WTC11 (cell line): ENCODE measurements at regions not wholly inside any gene's neighbourhood (a gene's known extent, or its start where the extent isn't known, plus 50 kb on each side); places are given as distances from the start of the nearest gene placed in this dataset.

Source experiments
- ATAC-seq: fragments of 200-7000 bp; cut with Tn5 transposase; 2 replicates; pipeline ENCODE4 v1.10.0; 2021; ENCODE audit warnings: mild to moderate bottlenecking, moderate library complexity
- CTCF ChIA-PET: fragments of 300-600 bp; sonication (Branson Sonifier 250); formaldehyde crosslinking; loops from one replicate; lab custom pipeline; 2021; ENCODE audit warnings: antibody characterized with exemption; lab: Charles Lee
- POLR2A ChIA-PET: fragments of 350-600 bp; sonication (Branson Sonifier 250); formaldehyde crosslinking; loops from one replicate; lab custom pipeline; 2021; ENCODE audit warnings: antibody characterized with exemption; lab: Charles Lee
- DNase-seq: peaks from one replicate; pipeline ENCODE4 v3.0.0; 2021; ENCODE audit warnings: low spot score
- H3K27ac Mint-ChIP-seq: 2 replicates; pipeline ENCODE4 v1.8.0; 2021; ENCODE audit warnings: mixed read lengths
- H3K27me3 Mint-ChIP-seq: 2 replicates; pipeline ENCODE4 v1.8.0; 2021; ENCODE audit warnings: low read depth, mild to moderate bottlenecking, moderate library complexity, mixed read lengths
- H3K36me3 Mint-ChIP-seq: 2 replicates; pipeline ENCODE4 v1.8.0; 2021; ENCODE audit warnings: mixed read lengths
- H3K4me1 Mint-ChIP-seq: 2 replicates; pipeline ENCODE4 v1.8.0; 2022; ENCODE audit warnings: mixed read lengths
- H3K4me3 Mint-ChIP-seq: 2 replicates; pipeline ENCODE4 v1.8.0; 2021; ENCODE audit warnings: mild to moderate bottlenecking, moderate library complexity, mixed read lengths
- H3K9me3 Mint-ChIP-seq: 2 replicates; pipeline ENCODE4 v1.8.0; 2021; ENCODE audit warnings: mixed read lengths
- ARID4B ChIP-seq: sonication (generic); formaldehyde crosslinking; IDR thresholded peaks from 2 replicates; pipeline ENCODE4 v1.8.0; 2023; ENCODE audit warnings: missing genetic modification reagents, mild to moderate bottlenecking, borderline replicate concordance
- ELF4 ChIP-seq: sonication (generic); formaldehyde crosslinking; IDR thresholded peaks from 2 replicates; pipeline ENCODE4 v1.8.1; 2022; ENCODE audit warnings: low read depth, mild to moderate bottlenecking, moderate library complexity, missing genetic modification reagents
- KAT7 ChIP-seq: sonication (generic); formaldehyde crosslinking; IDR thresholded peaks from 2 replicates; pipeline ENCODE4 v1.8.1; 2023; ENCODE audit warnings: missing genetic modification reagents, mild to moderate bottlenecking, borderline replicate concordance
- NFYB ChIP-seq: sonication (generic); formaldehyde crosslinking; conservative IDR thresholded peaks from 2 replicates; pipeline ENCODE4 v1.8.0; 2022; ENCODE audit warnings: low read depth, missing genetic modification reagents
- NR1H2 ChIP-seq: sonication (generic); formaldehyde crosslinking; IDR thresholded peaks from 2 replicates; pipeline ENCODE4 v1.9.0; 2021; ENCODE audit warnings: mild to moderate bottlenecking, moderate library complexity, missing genetic modification reagents
- RORB ChIP-seq: fragments of 250-450 bp; sonication (Bioruptor Pico); IDR thresholded peaks from 2 replicates; pipeline ENCODE4 v1.9.0; 2021; ENCODE audit warnings: mild to moderate bottlenecking
- SMAD4 ChIP-seq: sonication (generic); formaldehyde crosslinking; IDR thresholded peaks from 2 replicates; pipeline ENCODE4 v1.8.0; 2022; ENCODE audit warnings: mild to moderate bottlenecking, missing genetic modification reagents
- SP1 ChIP-seq: sonication (generic); formaldehyde crosslinking; conservative IDR thresholded peaks from 2 replicates; pipeline ENCODE4 v1.8.1; 2022; ENCODE audit warnings: missing genetic modification reagents
- TEAD4 ChIP-seq: sonication (generic); formaldehyde crosslinking; IDR thresholded peaks from 2 replicates; pipeline ENCODE4 v1.8.0; 2022; ENCODE audit warnings: mild to moderate bottlenecking, missing genetic modification reagents
- USF1 ChIP-seq: sonication (generic); formaldehyde crosslinking; IDR thresholded peaks from 2 replicates; pipeline ENCODE4 v1.8.0; 2022; ENCODE audit warnings: mild to moderate bottlenecking, missing genetic modification reagents
- ZNF416 ChIP-seq: fragments of 250-450 bp; sonication (Bioruptor Pico); IDR thresholded peaks from 2 replicates; pipeline ENCODE4 v1.9.0; 2021; ENCODE audit warnings: mild to moderate bottlenecking, inconsistent platforms
- ZNF425 ChIP-seq: fragments of 250-450 bp; sonication (Bioruptor Pico); conservative IDR thresholded peaks from 2 replicates; pipeline ENCODE4 v1.9.0; 2021; ENCODE audit warnings: mild to moderate bottlenecking
- ZNF512 ChIP-seq: sonication (generic); formaldehyde crosslinking; IDR thresholded peaks from 2 replicates; pipeline ENCODE4 v1.8.1; 2022; ENCODE audit warnings: missing genetic modification reagents, borderline replicate concordance

- POLR2A ChIA-PET, result no interaction called here
- Mint-ChIP-seq H3K4me1 (peaks cover 7% of the 10 kb centered on the region), H3K9me3 (peaks cover 21% of the 10 kb centered on the region)
These were observed 230.5 kb upstream of the ZRANB2 start for GRCh38 chr1:71311376-71311775.

More at GRCh38 chr1:71311376-71311775, 230.5 kb upstream of the ZRANB2 start:
- H3K27ac Mint-ChIP-seq, result no peak overlapping the region
- peaks cover 3% of the 10 kb centered on the region; the same call in 1 of the 2 replicates for H3K36me3 Mint-ChIP-seq
- ATAC-seq, result no peak
- no peak for DNase-seq
- H3K4me3 Mint-ChIP-seq, result no peak overlapping the region
- CTCF ChIA-PET, result no interaction called here
- H3K27me3 Mint-ChIP-seq, result no peaks in the 10 kb centered on the region
- TF ChIP-seq ELF4 (CRISPR knock-in tag) (no peak), TEAD4 (CRISPR knock-in tag) (no peak), ZNF512 (CRISPR knock-in tag) (no peak), USF1 (CRISPR knock-in tag) (no peak), ZNF425 (no peak), ARID4B (CRISPR knock-in tag) (no peak), KAT7 (CRISPR knock-in tag) (no peak), NFYB (CRISPR knock-in tag) (no peak), NR1H2 (CRISPR knock-in tag) (no peak), ZNF416 (CRISPR knock-in tag) (no peak), SMAD4 (CRISPR knock-in tag) (no peak), SP1 (CRISPR knock-in tag) (no peak), RORB (CRISPR knock-in tag) (no peak)
